ENCODE measurements at regions not wholly inside any gene's neighbourhood (a gene's known extent, or its start where the extent isn't known, plus 50 kb on each side); places are given as distances from the start of the nearest gene placed in this dataset.
A peak's percentile ranks its signal among the peaks of the same experiment; 100 is the strongest.
"Not testable (repeated sequence)": the region's sequence is repeated elsewhere in the genome, so short reads cannot be mapped to it uniquely, and the experiment has no call there.

DNA sequence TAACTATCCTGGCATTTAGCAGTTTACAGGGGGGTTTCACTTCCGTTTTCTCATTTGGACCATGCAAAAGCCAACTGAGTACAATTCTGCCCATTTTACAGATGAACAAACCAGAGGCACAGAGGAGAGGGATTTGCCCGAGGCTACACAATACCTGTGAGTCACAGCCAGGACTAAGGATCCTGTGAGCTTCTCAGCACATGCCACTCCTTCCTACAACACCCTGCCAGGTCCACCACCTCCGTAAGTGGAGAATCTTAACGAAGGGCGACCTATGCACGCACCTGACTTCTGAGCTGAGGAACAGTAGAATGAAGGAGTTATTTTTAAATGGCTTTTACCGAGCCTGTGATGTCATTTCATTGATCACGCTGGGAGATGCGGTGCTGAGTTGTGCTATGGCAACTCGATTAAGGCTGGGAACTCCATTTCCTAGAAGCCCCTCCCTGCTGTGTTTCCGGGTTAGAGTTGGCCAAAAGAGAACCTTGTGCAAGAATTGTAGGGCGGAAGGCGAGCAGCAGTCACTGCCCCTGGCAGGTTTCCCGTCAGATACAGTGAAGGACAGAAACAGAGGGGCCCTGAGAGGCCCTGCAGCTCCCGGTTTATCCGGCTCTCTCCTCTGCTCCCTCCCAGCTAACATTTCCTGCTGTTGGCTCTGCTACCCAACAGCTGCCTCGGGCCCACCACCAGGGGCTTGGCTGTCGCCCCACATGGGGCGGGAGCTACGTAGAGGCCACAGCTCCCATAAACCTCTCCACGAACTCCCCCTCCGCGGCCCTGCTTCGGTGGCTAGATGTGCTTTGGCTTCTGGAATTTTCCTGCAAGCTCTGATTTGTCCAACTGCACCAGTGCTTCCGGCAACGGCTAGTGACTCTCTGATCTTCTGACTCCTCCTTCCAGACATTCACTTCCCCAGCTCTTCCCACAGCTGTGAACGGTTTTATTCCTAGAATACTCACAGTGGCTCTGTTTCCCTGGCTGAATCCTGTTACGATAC lies 75.1 kb upstream of the USP9X start:
- peak; percentile 55 for DNase-seq

DNA sequence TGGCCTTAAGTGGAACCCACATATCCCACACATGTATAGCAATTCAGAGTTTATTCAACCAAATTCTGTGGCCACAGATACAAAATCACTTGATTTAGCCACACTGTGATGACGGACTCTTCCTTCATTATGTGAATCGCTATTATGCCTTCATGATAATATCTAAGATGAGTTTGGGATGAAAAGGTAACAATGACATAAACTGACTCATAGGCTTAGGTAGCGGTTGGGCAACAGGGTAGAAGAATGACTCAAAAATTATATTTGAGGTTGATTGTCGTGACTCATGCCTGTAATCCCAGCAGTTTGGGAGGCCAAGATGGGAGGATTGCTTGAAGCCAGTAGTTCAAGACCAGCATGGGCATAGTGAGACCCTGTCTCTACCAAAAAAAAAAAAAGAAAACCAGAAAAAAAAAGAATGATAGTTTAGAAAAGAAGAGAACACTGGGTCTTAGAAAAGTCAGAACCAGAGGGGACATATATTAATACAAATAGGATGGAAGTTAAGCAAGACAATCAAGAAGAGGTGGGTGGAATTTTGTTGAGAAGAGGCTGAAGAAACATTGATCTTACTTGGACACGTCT lies 70.4 kb upstream of the USP9X start:
- no peak for DNase-seq

DNA sequence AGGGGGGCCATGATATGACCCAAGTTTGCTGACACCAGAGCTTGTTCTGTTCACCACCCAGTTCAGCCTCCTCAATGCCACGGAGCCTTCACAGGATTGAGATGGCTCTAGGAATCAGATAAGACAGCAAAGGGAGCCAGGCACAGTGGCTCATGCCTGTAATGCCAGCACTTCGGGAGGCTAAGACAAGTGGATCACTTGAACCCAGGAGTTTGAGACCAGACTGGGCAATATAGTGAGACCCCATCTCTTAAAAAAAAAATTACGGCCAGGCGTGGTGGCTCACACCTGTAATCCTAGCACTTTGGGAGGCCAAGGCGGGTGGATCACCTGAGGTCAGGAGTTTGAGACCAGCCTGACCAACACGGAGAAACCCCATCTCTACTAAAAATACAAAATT lies 67.5 kb upstream of the USP9X start:
- not testable (repeated sequence) for DNase-seq

DNA sequence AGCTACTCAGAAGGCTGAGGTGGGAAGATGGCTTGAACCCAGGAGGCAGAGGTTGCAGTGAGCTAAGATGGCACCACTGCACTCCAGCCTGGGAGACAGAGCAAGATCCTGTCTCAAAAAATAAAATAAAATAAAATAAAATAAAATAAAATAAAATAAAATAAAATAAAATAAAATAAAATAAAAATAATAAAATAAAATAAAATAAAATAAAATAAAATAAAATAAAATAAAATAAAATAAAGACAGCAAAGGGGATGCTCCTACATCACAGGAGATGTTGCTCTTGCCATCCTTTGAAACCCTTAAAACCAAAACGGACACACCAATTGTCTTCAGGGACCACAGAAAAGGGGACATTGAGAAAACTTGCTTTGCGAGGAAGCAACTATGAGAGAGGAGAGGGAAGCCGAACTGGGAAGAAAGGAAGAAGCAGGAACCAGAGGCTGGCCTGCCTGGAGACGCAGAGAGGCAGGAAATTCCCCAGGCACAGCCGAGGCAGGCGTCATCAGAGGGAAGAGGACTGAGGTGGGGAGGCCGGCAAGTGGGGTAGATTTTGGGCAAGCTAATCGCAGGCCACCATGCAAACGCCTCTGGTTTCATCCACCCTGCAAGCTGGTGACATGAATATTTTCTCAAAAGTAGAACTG lies 66.7 kb upstream of the USP9X start:
- DNase-seq = not testable (repeated sequence)

DNA sequence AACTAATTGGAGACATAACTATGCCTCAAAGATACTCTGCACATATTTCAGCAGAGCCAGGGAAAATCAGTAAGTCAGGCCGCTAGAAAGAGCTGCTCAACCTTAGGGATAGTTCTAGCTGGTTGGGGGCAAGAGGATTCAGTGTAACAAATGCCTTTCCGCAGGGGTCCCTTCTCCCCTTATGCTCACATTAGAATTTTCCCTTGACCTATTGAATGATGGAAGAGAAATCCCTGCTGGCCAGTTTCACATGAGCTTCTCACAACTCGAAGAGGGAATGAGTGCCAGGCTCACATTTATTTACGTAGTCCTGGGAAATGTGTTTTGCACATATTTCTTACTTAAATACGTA lies 66.2 kb upstream of the USP9X start:
- DNase-seq = no peak

GRCh38 chrX:41022566-41022965 lies 62.7 kb upstream of the USP9X start:
- DNase-seq = no peak

- DNase-seq = no peak
Measured at GRCh38 chrX:41023098-41023497, 62.1 kb upstream of the USP9X start.

DNA sequence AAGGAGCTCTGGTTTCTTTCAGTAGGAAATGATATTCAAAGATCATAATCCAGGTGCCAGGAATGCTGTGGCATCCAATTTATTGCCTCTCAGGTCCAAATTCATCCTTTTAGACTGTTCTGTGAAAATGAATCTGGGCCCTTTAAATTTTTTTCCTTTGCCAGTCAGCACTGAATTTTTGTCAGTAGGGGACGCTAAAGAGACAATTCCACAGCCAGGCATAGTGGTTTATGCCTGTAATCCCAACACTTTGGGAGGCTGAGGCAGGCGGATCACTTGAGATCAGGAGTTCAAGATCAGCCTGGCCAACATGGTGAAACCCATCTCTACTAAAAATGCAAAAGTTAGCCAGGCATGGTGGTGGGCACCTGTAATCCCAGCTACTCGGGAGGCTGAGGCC lies 60.9 kb upstream of the USP9X start:
- DNase-seq = not testable (repeated sequence)

DNA sequence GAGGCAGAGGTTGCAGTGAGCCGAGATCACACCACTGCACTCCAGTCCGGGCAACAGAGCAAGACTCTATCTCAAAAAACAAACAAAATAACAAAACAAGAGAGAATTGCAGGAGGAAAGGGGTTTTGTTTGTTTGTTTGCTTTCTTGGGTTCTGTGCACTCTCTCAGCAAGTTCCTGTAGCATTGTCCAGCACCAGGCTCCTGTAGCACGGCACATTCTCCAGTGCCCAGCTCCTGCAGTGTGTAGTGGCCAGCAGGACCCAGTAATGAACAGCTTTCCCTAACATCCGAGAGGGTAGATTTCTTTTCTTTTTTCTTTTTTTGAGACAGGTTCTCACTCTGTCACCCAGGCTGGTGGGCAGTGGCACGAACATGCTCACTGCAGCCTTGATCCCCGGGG lies 60.5 kb upstream of the USP9X start:
- no peak for DNase-seq

DNA sequence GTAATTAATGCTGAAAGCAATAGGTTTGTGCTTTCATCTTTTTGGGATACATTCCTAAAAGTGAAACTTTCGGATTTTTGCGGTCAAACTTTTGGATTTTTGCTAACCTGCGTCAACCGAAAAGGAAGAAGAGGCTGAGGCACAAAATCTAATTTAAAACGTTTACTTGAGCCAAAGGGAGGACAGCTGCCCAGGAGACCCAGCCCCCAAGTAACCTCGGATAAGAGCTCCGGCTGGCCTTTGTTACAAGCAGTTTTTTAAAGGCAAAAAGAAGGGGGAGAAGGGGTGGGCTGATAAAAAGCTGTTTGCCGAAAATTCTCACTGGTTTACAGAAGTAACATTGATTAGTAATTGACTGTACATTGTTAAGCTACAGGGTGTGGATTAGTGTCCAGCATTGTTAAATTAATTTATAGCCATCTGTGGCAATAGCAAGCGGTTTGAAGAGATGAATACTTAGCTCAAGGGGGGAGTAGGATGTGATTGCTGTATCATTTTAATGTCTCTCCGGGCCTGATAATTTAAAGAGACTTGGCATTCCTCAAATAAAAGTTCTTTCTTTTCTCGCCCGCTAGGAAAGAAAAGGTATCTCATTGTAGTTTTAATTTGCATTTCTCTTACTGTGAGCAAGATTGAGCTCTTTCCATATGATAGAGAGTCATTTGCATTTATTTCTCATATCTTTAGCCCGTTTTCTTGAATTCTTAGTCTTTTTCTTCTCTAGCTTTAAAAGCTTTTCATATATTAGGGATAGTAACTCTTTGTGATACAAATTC lies 59.1 kb upstream of the USP9X start:
- DNase-seq = no peak

DNA sequence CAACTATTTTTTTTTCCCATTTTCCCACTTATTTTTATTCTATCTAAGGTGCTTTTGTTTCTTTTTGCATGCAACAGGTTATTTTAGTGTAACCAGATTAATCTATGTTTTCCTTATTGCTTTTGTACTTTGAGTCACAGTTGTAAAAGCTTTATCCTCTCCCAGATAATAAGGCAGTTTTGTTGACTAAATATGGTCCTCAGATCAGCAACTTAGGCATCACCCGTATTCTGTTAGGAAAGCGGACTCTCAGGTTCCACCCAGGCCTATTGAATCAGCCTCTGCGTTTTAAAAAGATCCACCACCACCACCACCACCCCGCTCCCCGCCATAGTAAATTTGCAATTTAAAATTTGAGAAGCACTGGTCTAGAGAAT lies 58.6 kb upstream of the USP9X start:
- DNase-seq = no peak

GRCh38 chrX:41029332-41029731 lies 55.9 kb upstream of the USP9X start:
- DNase-seq = no peak

GRCh38 chrX:41031256-41031967 lies 53.8 kb upstream of the USP9X start:
- DNase-seq = no peak

DNA sequence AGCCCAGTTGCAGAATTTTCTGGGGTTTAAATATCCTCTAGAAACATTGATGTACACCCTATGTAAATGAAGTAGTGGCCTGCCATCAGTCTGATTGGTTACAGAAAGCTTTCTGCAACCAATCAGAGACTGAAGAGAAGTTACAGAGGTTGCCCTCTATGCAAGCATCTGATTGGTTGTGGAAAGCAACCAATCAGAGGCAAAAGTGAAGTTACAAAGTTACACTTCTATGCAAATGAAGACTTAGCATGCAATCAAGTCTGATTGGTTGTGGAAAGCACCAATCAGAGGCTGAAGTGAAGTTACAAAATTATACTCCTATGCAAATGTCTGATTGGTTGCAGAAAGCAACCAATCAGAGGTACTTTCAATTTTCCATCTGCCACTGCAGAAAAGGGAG lies 51.9 kb upstream of the USP9X start:
- no peak for DNase-seq

GRCh38 chrX:41034902-41035301 lies 50.3 kb upstream of the USP9X start:
- not testable (repeated sequence) for DNase-seq

All from CD4-positive, alpha-beta T cell treated with Interleukin-4 for 4 hours (primary cell).